ENCODE measurements at regions not wholly inside any gene's neighbourhood (a gene's known extent, or its start where the extent isn't known, plus 50 kb on each side); places are given as distances from the start of the nearest gene placed in this dataset.

GRCh38 chr1:232335261-232335660 lies 294.7 kb downstream of the SIPA1L2 start:
- H3K4me3 ChIP-seq (replicated peaks; ENCODE audit: insufficient read depth, low read length) = no peak overlapping the region

GRCh38 chr1:232334811-232335210 lies 295.1 kb downstream of the SIPA1L2 start:
- no peaks in the 10 kb centered on the region for H3K27me3 ChIP-seq (ENCODE audit: insufficient read depth, poor library complexity, severe bottlenecking)

More at GRCh38 chr1:232335261-232335660, 294.7 kb downstream of the SIPA1L2 start:
- TF ChIP-seq GABPA (IDR thresholded peaks at IDR 0.05; ENCODE audit: low read depth) = no peak
- TF ChIP-seq, protein P1, sequence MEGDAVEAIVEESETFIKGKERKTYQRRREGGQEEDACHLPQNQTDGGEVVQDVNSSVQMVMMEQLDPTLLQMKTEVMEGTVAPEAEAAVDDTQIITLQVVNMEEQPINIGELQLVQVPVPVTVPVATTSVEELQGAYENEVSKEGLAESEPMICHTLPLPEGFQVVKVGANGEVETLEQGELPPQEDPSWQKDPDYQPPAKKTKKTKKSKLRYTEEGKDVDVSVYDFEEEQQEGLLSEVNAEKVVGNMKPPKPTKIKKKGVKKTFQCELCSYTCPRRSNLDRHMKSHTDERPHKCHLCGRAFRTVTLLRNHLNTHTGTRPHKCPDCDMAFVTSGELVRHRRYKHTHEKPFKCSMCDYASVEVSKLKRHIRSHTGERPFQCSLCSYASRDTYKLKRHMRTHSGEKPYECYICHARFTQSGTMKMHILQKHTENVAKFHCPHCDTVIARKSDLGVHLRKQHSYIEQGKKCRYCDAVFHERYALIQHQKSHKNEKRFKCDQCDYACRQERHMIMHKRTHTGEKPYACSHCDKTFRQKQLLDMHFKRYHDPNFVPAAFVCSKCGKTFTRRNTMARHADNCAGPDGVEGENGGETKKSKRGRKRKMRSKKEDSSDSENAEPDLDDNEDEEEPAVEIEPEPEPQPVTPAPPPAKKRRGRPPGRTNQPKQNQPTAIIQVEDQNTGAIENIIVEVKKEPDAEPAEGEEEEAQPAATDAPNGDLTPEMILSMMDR (IDR thresholded peaks at IDR 0.05; ENCODE audit: insufficient read depth, low read length) = no peak
- TF ChIP-seq REST (IDR thresholded peaks at IDR 0.05; ENCODE audit: insufficient replicate concordance, low read depth) = no peak
- TF ChIP-seq POLR2AphosphoS5 (IDR thresholded peaks at IDR 0.05; ENCODE audit: low read depth) = no peak
- no peak for TF ChIP-seq SPI1 (IDR thresholded peaks at IDR 0.05; ENCODE audit: borderline replicate concordance, low read depth)
- no peak for DNase-seq (ENCODE audit: low read depth in 1 of 2, low spot score in 1 of 2)
- H3K27me3 ChIP-seq (ENCODE audit: insufficient read depth, poor library complexity, severe bottlenecking) = no peaks in the 10 kb centered on the region
- H3K27ac ChIP-seq (replicated peaks) = no peak overlapping the region

DNA sequence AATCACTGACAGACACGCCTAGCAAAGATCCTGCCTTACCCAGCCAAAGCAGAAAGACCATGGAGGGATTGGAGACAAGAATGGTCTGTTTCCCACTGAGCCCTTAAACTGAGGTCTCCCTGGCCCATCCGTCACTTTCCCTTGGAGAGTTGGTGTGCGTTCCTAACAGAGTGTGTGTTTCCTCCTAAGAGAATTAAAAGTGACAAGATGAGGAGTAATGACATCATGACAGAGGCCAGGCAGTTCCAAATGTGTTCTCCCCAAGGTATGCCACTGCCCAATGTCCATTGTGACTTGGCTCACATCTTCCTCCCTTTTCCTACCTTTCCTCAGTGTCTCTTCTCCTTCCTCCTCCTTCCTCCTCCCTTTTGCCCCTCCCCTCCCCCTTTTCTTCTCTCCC lies 295.7 kb downstream of the SIPA1L2 start:
- TF ChIP-seq, protein P1 (IDR thresholded peaks at IDR 0.05; ENCODE audit: insufficient read depth, low read length) = no peak
- Histone ChIP-seq H3K27me3 (ENCODE audit: insufficient read depth, poor library complexity, severe bottlenecking) (no peaks in the 10 kb centered on the region), H3K27ac (replicated peaks) (no peak overlapping the region)

More at GRCh38 chr1:232334811-232335210, 295.1 kb downstream of the SIPA1L2 start:
- DNase-seq (ENCODE audit: low read depth in 1 of 2, low spot score in 1 of 2) = no peak
- Histone ChIP-seq H3K4me3 (replicated peaks; ENCODE audit: insufficient read depth, low read length) (no peak overlapping the region), H3K27ac (replicated peaks) (no peak overlapping the region)
- no peak for TF ChIP-seq GABPA (IDR thresholded peaks at IDR 0.05; ENCODE audit: low read depth)
- TF ChIP-seq, protein P1 (IDR thresholded peaks at IDR 0.05; ENCODE audit: insufficient read depth, low read length) = no peak
- no peak for TF ChIP-seq REST (IDR thresholded peaks at IDR 0.05; ENCODE audit: insufficient replicate concordance, low read depth)
- TF ChIP-seq SPI1 (IDR thresholded peaks at IDR 0.05; ENCODE audit: borderline replicate concordance, low read depth) = no peak
- TF ChIP-seq POLR2AphosphoS5 (IDR thresholded peaks at IDR 0.05; ENCODE audit: low read depth) = no peak

DNA sequence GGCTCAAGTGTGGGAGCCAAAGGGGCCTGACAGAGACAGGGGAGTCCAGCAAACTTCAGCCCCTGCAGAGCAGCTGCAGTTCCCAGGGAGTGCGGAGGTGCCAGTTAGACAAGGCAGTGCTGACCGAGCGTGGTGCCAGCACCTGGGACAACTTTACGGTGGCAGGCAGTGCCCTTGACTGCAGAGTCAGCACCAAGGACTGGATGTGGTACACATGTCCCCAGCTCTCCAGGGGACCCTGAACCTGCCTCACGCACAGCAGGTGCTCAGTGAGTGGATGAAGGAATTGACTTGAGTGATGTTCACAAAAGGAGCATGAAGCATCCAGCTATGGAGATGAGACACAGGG lies 296.5 kb downstream of the SIPA1L2 start:
- no peak overlapping the region for H3K4me3 ChIP-seq (replicated peaks; ENCODE audit: insufficient read depth, low read length)
- TF ChIP-seq REST (IDR thresholded peaks at IDR 0.05; ENCODE audit: insufficient replicate concordance, low read depth) = no peak
- TF ChIP-seq POLR2AphosphoS5 (IDR thresholded peaks at IDR 0.05; ENCODE audit: low read depth) = no peak
- no peak for TF ChIP-seq GABPA (IDR thresholded peaks at IDR 0.05; ENCODE audit: low read depth)
- TF ChIP-seq SPI1 (IDR thresholded peaks at IDR 0.05; ENCODE audit: borderline replicate concordance, low read depth) = no peak
- TF ChIP-seq, protein P1 (IDR thresholded peaks at IDR 0.05; ENCODE audit: insufficient read depth, low read length) = no peak
- H3K27me3 ChIP-seq (ENCODE audit: insufficient read depth, poor library complexity, severe bottlenecking) = no peaks in the 10 kb centered on the region
- H3K27ac ChIP-seq (replicated peaks) = no peak overlapping the region
- DNase-seq (ENCODE audit: low read depth in 1 of 2, low spot score in 1 of 2) = no peak

More for the DNA sequence above, 295.7 kb downstream of the SIPA1L2 start:
- no peak overlapping the region for H3K4me3 ChIP-seq (replicated peaks; ENCODE audit: insufficient read depth, low read length)
- no peak for DNase-seq (ENCODE audit: low read depth in 1 of 2, low spot score in 1 of 2)
